HFF-Myc (cell line): ENCODE measurements at regions not wholly inside any gene's neighbourhood (a gene's known extent, or its start where the extent isn't known, plus 50 kb on each side); places are given as distances from the start of the nearest gene placed in this dataset.

Experiments
- DNase-seq: peaks from one replicate; pipeline ENCODE4 v3.0.0-alpha.2; 2011; ENCODE audit warnings: low read depth; ENCODE audit errors: extremely low read depth
- H3K4me3 ChIP-seq: replicated peaks from 2 replicates; pipeline ENCODE4 v1.5.1; 2011; ENCODE audit warnings: low read depth, mild to moderate bottlenecking, control low read depth, low read length
- TF ChIP-seq, protein P1 (sequence below): IDR thresholded peaks from 2 replicates; pipeline ENCODE4 v1.5.1; 2012; ENCODE audit warnings: mild to moderate bottlenecking, low read depth, low read length, control low read depth; ENCODE audit errors: missing control alignments

DNA sequence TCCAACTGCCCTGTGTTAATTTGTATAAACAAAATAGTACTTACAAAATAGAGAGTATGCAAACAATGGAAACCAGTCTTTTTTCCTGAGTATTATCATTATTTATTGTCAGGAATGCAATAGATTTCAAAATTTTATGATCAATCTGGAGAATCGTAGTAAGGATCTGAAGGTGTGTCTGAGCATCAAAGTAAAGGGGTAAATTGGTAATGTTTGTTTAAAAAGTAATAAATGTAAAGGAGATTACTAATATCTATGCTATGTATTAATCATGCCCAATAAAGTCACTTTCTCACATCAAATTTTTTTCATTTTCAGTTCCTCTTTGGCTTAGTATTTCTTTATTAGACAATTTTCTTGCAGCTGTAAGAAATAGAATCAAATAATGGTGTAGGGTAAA lies 1507.1 kb upstream of the PCDH7 start:
- H3K4me3 ChIP-seq = no peak overlapping the region
- DNase-seq = no peak
- TF ChIP-seq, protein P1, sequence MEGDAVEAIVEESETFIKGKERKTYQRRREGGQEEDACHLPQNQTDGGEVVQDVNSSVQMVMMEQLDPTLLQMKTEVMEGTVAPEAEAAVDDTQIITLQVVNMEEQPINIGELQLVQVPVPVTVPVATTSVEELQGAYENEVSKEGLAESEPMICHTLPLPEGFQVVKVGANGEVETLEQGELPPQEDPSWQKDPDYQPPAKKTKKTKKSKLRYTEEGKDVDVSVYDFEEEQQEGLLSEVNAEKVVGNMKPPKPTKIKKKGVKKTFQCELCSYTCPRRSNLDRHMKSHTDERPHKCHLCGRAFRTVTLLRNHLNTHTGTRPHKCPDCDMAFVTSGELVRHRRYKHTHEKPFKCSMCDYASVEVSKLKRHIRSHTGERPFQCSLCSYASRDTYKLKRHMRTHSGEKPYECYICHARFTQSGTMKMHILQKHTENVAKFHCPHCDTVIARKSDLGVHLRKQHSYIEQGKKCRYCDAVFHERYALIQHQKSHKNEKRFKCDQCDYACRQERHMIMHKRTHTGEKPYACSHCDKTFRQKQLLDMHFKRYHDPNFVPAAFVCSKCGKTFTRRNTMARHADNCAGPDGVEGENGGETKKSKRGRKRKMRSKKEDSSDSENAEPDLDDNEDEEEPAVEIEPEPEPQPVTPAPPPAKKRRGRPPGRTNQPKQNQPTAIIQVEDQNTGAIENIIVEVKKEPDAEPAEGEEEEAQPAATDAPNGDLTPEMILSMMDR = no peak

DNA sequence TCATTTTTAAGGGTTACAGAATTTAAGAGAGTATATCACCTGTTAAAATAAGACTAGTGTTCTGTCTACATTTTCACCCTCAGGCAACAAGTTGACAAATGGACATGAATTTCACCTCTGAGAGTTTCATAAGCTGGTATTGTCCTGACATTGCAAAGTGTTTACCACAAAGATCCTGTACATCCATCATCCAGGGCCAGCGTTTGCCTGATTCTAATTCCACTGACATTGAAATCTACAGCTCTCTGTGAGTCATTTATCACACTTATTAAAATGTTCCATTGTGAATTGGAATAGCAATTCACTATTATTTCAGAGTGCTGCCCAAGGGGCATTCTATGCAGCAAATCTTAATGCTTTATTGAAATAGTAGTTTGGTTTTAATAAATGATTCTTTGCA lies 1499.4 kb upstream of the PCDH7 start:
- DNase-seq = no peak
- TF ChIP-seq, protein P1 = no peak
- no peak overlapping the region for H3K4me3 ChIP-seq

DNA sequence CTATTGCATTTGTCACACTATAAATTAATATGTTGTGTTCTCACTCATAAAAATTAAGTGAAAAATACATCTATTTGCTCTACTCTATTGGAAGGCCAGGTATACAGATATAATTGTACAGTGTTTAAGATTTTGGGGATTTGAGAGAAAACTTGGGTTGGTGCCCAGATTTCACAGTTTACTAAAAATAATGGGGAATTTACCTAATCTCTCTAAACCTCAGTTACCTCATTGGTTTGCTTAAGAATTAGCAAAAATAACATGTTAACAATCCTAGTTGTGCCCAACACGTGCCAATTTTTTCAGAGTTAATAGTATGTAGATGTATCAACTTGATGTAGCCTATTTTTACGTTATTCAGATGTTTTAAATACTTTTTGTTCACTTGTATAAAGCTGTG lies 1495.3 kb upstream of the PCDH7 start:
- TF ChIP-seq, protein P1 = no peak
- no peak for DNase-seq

DNA sequence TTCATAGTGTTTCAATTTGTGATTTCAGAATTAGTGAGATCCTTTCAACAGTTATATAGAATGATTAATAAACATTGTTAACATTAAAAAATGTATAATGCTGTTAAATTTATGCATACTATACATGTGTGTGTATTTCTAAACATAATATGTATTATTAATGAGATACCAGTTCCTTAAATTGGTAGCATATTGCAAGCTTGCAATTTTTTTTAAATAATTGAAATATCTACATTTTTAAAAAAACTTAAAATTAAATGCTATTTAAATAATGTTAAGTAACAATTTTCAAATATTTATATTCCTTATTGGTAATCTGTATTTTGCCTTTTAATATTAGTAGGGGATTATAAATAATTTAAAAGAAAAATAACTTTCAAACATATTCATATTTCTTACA lies 1479.5 kb upstream of the PCDH7 start:
- no peak overlapping the region for H3K4me3 ChIP-seq
- no peak for DNase-seq
- TF ChIP-seq, protein P1 = no peak

More for the DNA sequence above, 1495.3 kb upstream of the PCDH7 start:
- no peak overlapping the region for H3K4me3 ChIP-seq

DNA sequence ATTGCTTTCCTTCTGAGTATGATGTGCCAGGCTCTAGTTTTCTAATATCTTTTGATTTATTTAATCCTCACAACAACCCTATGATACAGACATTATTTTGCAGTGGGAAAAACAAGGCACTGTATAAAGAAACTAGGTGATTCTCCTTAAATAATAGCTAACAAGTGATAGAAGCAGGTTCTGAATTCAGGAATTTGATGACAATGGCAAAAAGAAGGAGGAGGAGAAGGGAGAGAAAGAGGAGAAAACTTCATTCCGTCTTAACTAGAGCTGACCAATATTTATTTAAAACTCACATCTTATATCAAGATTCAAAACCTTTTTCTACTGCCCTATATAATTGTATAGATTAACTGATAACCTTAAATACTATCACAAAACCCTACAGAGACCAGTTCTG lies 1477.1 kb upstream of the PCDH7 start:
- no peak overlapping the region for H3K4me3 ChIP-seq
- no peak for DNase-seq
- TF ChIP-seq, protein P1 = no peak

DNA sequence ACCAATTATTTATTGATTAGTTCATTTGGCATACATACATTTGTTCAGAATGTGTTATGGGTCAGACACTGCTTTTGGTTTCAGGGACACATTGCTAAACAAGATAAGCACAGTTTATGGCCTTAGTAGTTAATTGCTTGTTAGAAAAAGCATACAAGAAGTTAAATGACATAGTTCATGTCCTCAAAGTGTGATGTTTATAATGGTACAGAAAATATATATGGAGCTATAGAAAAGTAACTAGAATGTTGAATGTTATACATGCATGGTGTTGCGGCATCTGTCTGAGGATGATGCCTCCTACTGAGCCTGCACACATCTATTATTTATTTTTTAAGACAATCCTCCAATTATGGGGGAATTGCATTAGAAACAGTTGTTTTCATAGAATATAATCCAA lies 1476.3 kb upstream of the PCDH7 start:
- no peak for DNase-seq
- no peak overlapping the region for H3K4me3 ChIP-seq
- TF ChIP-seq, protein P1 = no peak

DNA sequence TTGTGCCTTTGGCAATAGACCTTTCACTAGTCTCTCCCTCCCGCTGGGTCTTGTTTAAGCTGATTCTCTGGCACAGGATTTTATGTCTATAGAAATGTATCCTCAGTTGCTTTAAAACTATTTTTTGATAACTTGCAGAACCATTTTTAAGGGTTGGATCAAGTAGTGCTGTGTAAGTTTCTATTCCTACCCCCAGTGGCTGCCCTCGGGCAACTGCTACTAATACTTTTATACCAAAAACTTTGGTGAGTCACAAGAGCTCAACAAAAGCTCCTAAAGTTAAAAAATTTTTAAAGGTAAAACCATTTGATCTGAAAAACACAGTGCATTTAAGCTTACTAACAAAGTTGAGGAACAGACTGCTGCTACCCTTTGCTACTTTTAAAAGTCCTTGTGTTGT lies 1460.6 kb upstream of the PCDH7 start:
- no peak for DNase-seq
- no peak overlapping the region for H3K4me3 ChIP-seq
- TF ChIP-seq, protein P1 = no peak
